GM04504 (cell line): ENCODE measurements at regions not wholly inside any gene's neighbourhood (a gene's known extent, or its start where the extent isn't known, plus 50 kb on each side); places are given as distances from the start of the nearest gene placed in this dataset.
"Not testable (repeated sequence)": the region's sequence is repeated elsewhere in the genome, so short reads cannot be mapped to it uniquely, and the experiment has no call there.

Experiments used
- DNase-seq: peaks from one replicate; pipeline ENCODE4 v3.0.0-alpha.2; 2012; ENCODE audit warnings: low read depth

- not testable (repeated sequence) for DNase-seq
Observed at GRCh38 chr2:89222063-89222732, 530.7 kb downstream of the RPIA start.

- DNase-seq = not testable (repeated sequence)
Observed at GRCh38 chr2:89224803-89225202, 533.3 kb downstream of the RPIA start.

- DNase-seq = not testable (repeated sequence)
Observed at GRCh38 chr2:89229979-89230378, 538.5 kb downstream of the RPIA start.

GRCh38 chr2:89231241-89231640 is 539.8 kb downstream of the RPIA start:
- not testable (repeated sequence) for DNase-seq

GRCh38 chr2:89233931-89234330 is 542.5 kb downstream of the RPIA start:
- DNase-seq = not testable (repeated sequence)

- not testable (repeated sequence) for DNase-seq
Observed at GRCh38 chr2:89234818-89235466, 543.5 kb downstream of the RPIA start.

GRCh38 chr2:89236832-89237450 is 545.5 kb downstream of the RPIA start:
- DNase-seq = not testable (repeated sequence)

GRCh38 chr2:89237783-89238182 is 546.3 kb downstream of the RPIA start:
- DNase-seq = not testable (repeated sequence)

- not testable (repeated sequence) for DNase-seq
Observed at GRCh38 chr2:89243114-89243700, 551.7 kb downstream of the RPIA start.

GRCh38 chr2:89244407-89244806 is 552.9 kb downstream of the RPIA start:
- DNase-seq = not testable (repeated sequence)

- DNase-seq = not testable (repeated sequence)
Observed at GRCh38 chr2:89245478-89245877, 554.0 kb downstream of the RPIA start.

- DNase-seq = not testable (repeated sequence)
Observed at GRCh38 chr2:89246027-89246426, 554.6 kb downstream of the RPIA start.

GRCh38 chr2:89246620-89247019 is 555.1 kb downstream of the RPIA start:
- peak; percentile 10 for DNase-seq

GRCh38 chr2:89255013-89255412 is 563.5 kb downstream of the RPIA start:
- DNase-seq = not testable (repeated sequence)

- not testable (repeated sequence) for DNase-seq
Observed at GRCh38 chr2:89273443-89273842, 582.0 kb downstream of the RPIA start.

GRCh38 chr2:89280536-89280935 is 589.1 kb downstream of the RPIA start:
- DNase-seq = not testable (repeated sequence)

- DNase-seq = not testable (repeated sequence)
Observed at GRCh38 chr2:89286448-89287080, 595.1 kb downstream of the RPIA start.

GRCh38 chr2:89287084-89287483 is 595.6 kb downstream of the RPIA start:
- DNase-seq = not testable (repeated sequence)

- DNase-seq = not testable (repeated sequence)
Observed at GRCh38 chr2:89291717-89292298, 600.3 kb downstream of the RPIA start.

- not testable (repeated sequence) for DNase-seq
Observed at GRCh38 chr2:89293399-89293798, 601.9 kb downstream of the RPIA start.

GRCh38 chr2:89294335-89294734 is 602.9 kb downstream of the RPIA start:
- DNase-seq = not testable (repeated sequence)
